ENCODE measurements at regions not wholly inside any gene's neighbourhood (a gene's known extent, or its start where the extent isn't known, plus 50 kb on each side); places are given as distances from the start of the nearest gene placed in this dataset.

GRCh38 chr9:95793924-95794828, 81.3 kb upstream of the ERCC6L2 start:
- no TSS peak for BruUV-seq (replicated peaks)
- H3K4me1 Mint-ChIP-seq (ENCODE audit: low read depth, unreplicated experiment): no peaks in the 10 kb centered on the region
- no peak overlapping the region for H3K27ac Mint-ChIP-seq (ENCODE audit: unreplicated experiment)
- H3K4me3 Mint-ChIP-seq (ENCODE audit: low read depth, unreplicated experiment): no peak overlapping the region
- intact Hi-C loops (cut with micrococcal nuclease; ENCODE audit: unreplicated experiment): no loop called here
- DNase-seq: no peak
- CTCF ChIA-PET: no interaction called here
- no peaks in the 10 kb centered on the region for H3K36me3 Mint-ChIP-seq (ENCODE audit: insufficient read depth, unreplicated experiment)
- no peaks in the 10 kb centered on the region for H3K9me3 Mint-ChIP-seq (ENCODE audit: low read depth, unreplicated experiment)
- TF ChIP-seq CTCF (IDR thresholded peaks at IDR 0.05; ENCODE audit: unreplicated experiment): no peak
- H3K27me3 Mint-ChIP-seq (ENCODE audit: unreplicated experiment): peaks cover 20% of the 10 kb centered on the region

- no peak for DNase-seq
- Mint-ChIP-seq H3K9me3 (ENCODE audit: low read depth, unreplicated experiment) (no peaks in the 10 kb centered on the region), H3K4me1 (ENCODE audit: low read depth, unreplicated experiment) (no peaks in the 10 kb centered on the region), H3K27ac (ENCODE audit: unreplicated experiment) (no peak overlapping the region), H3K4me3 (ENCODE audit: low read depth, unreplicated experiment) (no peak overlapping the region), H3K27me3 (ENCODE audit: unreplicated experiment) (peaks cover 22% of the 10 kb centered on the region), H3K36me3 (ENCODE audit: insufficient read depth, unreplicated experiment) (no peaks in the 10 kb centered on the region)
- intact Hi-C loops (cut with micrococcal nuclease; ENCODE audit: unreplicated experiment): no loop called here
- no peak for TF ChIP-seq CTCF (IDR thresholded peaks at IDR 0.05; ENCODE audit: unreplicated experiment)
- CTCF ChIA-PET: no interaction called here
- BruUV-seq (replicated peaks): no TSS peak
Observed at GRCh38 chr9:95791695-95792094, 83.8 kb upstream of the ERCC6L2 start.

- no peak overlapping the region for H3K4me3 Mint-ChIP-seq (ENCODE audit: low read depth, unreplicated experiment)
- no peak for DNase-seq
- no peak for TF ChIP-seq CTCF (IDR thresholded peaks at IDR 0.05; ENCODE audit: unreplicated experiment)
- intact Hi-C loops (cut with micrococcal nuclease; ENCODE audit: unreplicated experiment): no loop called here
- H3K36me3 Mint-ChIP-seq (ENCODE audit: insufficient read depth, unreplicated experiment): no peaks in the 10 kb centered on the region
- H3K4me1 Mint-ChIP-seq (ENCODE audit: low read depth, unreplicated experiment): no peaks in the 10 kb centered on the region
- CTCF ChIA-PET: no interaction called here
- no TSS peak for BruUV-seq (replicated peaks)
- no peak overlapping the region for H3K27ac Mint-ChIP-seq (ENCODE audit: unreplicated experiment)
- H3K27me3 Mint-ChIP-seq (ENCODE audit: unreplicated experiment): peaks cover 26% of the 10 kb centered on the region
- no peaks in the 10 kb centered on the region for H3K9me3 Mint-ChIP-seq (ENCODE audit: low read depth, unreplicated experiment)
Observed at GRCh38 chr9:95791286-95791685, 84.2 kb upstream of the ERCC6L2 start.

- Mint-ChIP-seq H3K36me3 (ENCODE audit: insufficient read depth, unreplicated experiment) (no peaks in the 10 kb centered on the region), H3K27ac (ENCODE audit: unreplicated experiment) (no peak overlapping the region), H3K4me3 (ENCODE audit: low read depth, unreplicated experiment) (no peak overlapping the region), H3K9me3 (ENCODE audit: low read depth, unreplicated experiment) (no peaks in the 10 kb centered on the region), H3K4me1 (ENCODE audit: low read depth, unreplicated experiment) (no peaks in the 10 kb centered on the region), H3K27me3 (ENCODE audit: unreplicated experiment) (peaks cover 31% of the 10 kb centered on the region)
- BruUV-seq (replicated peaks): no TSS peak
- CTCF ChIA-PET: interaction anchor here (0.7 kb wide), 1 partner anchor 44 kb away, joined by 3 read pairs; no protein-coding TSS in a partner anchor
- intact Hi-C loops (cut with micrococcal nuclease; ENCODE audit: unreplicated experiment): no loop called here
- DNase-seq: no peak
- no peak for TF ChIP-seq CTCF (IDR thresholded peaks at IDR 0.05; ENCODE audit: unreplicated experiment)
Observed at GRCh38 chr9:95788521-95788991, 86.9 kb upstream of the ERCC6L2 start.

Measured in Calu3 (cell line).